ENCODE measurements at regions not wholly inside any gene's neighbourhood (a gene's known extent, or its start where the extent isn't known, plus 50 kb on each side); places are given as distances from the start of the nearest gene placed in this dataset.
A peak's percentile ranks its signal among the peaks of the same experiment; 100 is the strongest.

DNA sequence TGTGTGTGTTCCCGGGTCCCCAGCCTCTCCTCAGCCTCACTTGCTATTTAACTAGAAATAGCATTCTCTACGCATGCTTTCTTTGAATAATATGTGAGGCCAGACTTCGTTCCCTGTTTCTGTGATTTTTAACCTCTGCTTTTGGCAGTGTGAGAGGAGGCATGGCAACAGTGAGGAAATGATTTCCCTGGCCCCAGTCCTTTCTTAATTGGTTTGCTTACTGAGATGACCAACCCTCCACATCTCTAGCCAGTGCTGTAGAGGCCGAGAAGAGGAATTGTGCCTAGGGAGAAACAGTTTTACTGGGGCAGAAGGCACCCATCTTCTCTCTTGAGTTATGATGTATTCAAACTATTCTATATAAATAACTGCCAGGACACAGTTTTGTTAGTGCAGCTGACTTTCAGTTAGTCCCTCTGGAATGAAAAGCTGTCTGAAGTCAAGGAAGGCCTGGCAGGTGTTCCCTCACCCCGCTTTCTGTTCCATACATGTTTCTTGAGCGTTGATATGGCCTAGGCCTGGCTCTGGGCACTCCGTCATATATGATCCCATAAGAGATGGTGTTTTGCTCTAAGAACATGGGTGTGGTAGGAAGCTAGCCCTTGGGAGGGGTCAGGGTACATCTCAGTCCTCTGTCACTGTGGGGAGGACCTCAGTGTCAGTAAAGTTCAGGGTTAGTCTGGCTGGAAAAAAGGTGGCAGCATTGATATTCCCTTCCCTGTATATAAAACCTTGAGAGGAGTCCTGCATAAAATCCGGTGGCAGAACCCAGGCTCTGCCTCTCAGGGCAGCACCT lies 73.7 kb upstream of the NPAS1 start:
- DNase-seq, result no peak

DNA sequence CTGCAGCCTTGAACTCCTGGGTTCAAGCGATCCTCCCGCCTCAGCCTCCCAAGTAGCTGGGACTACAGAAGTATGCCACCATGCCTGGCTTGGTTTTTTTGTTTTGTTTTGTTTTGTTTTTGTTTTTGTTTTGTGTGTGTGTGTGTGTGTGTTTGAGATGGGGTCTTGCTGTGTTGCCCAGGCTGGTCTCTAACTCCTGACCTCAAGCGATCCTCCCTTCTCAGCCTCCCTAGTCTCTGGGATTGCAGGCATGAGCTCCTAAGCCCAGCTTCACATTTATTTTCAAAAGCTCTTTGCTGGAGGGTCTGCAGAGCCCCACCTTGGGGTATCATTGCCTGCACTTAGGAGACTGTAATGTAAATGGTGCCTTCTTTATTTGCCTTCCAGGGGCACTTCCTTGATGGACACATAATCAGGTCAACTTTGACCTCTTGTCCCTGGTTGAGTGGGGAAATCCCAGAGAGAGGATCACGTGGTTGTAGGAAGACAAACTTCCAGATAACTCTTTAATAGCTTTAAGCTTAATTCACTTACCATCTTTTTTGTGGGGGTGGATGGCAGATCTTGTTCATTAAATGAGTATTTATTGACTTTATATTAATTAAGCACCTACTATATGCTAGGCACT lies 72.9 kb upstream of the NPAS1 start:
- DNase-seq, result no peak

DNA sequence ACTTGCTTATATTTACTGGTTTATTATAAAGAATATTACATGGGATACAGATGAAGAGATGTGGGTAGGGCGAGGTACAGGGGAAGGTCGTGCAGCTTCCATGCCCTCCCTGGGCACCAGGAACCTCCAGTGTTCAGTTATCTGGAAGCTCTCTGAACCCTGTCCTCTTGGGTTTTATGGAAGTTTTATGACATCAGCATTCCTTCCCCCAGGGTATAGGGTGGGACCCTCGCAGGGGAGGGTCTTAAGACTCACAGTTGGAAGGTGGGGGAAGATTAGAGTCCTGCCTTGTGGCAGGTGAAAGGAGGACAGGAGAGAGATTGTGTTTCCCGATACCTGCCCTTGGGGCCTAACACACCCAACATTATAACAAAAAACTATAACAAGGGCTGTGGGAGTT lies 71.8 kb upstream of the NPAS1 start:
- DNase-seq, result no peak

DNA sequence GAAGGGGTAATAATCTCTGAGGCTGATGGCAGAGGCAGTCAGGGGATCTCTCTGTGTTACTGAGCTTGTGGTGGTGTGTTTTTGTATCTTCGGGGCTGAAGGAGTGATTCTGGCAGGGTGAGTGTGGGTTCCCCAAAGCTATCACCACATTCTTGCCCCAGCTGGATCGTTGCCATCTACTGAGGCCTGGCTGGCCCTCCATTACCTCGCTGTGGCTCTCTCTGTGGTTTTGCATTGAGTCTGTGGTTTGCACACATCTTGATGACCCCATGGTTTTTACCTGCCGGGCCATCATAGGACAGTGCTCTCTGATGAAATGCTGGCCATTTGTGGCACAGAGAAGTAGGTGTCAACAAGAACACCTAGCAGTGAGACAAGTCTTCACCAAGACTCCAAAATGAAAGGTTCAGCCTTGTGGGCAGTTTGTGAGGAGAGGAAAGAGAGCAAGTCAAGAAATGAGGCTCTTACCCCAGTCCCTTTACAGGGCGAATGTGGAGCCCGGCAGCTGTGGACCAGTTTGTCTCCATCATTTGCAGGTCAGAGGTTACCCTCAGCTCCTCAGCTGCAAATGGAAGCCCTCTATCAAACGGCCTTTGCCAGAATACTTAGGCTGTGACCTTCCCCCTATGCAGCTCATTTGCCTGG lies 69.0 kb upstream of the NPAS1 start:
- peak; percentile 38 for DNase-seq

DNA sequence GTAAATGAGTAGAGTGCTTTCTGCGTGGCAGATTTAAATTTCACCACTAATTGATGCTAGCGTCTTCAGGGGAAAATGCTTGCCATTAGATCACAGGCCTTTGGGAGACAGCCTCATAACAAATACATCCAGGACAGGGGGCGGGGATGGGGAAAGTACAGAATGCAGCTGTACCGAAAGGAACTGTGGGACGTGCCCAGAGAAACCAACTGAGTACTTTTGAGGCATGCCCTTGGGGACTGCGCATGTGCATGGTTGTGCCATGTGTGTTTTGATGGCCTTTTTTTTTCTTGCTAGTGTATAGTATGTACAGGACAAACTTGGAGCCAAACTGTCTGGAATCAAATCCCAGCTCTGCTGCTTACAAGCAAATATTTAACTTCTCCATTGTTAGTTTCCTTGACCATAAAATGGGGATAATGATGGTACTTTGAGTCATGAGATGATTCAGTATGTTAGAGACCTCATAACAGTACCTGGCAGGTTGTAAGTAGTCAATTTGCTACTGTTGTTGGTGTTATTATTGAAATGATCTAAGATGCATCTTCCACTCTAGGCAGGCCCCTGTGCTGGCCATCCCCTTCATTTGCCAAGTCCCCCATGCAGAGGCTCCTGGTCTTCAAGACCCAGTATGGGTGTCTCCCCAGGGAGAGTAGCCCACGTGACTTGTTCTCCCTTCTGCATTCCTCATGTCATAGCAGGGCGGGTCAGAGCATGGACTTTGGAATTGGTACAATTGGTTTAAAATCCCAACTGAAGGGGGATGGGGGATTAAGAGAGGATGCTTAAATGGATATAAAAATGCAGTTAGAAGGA lies 68.3 kb upstream of the NPAS1 start:
- DNase-seq, result peak; percentile 37

DNA sequence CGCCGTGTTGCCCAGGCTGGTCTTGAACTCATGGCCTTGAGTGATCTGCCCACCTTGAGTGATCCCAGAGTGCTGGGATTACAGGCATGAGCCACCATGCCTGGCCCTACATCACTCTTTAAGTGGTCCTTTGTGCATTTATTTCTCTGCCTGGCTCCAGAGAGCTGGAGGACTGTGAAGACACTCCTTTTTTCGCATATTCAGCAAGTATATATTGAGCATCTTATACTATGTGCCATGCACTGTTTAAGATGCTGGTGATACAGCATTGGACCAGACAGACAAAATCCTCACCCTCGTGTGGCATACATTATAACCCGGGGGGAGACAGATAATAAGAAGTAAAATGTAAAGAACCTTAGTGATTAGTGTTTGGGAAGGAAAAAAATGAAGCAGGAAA lies 66.8 kb upstream of the NPAS1 start:
- no peak for DNase-seq

DNA sequence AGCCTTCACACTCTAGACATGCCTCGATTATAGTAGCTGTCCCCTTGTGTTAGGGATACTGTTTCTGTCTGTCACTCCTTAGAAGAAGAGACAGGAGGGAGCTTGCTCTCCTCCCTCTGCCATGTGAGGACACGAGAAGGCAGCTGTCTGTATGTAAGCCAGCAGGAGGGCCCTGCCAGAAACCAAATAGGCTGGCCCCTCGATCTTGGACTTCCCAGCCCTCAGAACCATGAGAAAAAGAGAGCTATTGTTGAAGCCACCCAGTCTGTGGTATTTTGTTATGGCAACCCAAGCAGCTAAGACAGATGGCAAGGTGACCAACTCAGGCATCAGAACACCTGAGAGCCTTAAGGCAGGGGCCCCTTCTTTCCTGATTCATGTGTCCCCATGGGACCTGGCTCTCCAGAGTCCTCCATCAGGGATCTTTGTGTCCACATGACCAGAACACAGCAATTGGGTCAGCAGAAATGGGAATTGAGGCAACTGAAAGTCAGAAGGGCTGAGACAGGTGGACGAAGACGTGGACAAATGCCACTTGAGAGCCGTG lies 65.6 kb upstream of the NPAS1 start:
- DNase-seq, result no peak

DNA sequence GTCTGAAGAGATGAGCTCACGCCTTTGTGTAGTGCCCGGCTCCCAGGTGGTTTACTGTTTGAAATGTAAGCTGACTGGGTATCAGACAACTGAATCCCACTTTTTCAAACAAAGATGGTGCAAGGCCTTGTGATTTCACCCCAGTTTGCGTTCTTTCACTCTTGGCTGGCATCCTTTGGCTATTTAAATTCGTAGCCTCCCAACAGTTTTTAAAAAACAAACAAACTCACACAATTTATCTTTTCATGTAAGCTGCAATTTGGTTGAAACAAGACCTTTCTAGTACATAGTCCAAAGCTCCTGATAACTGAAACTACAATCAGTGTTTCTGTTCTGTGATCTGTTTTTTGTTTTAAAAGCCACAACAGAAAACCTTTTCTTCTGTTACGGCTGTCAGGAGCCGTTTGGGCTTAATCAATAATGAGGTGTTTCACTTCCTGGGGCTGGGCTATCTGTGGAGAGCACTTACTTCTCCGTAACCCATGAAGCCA lies 65.1 kb upstream of the NPAS1 start:
- no peak for DNase-seq

DNA sequence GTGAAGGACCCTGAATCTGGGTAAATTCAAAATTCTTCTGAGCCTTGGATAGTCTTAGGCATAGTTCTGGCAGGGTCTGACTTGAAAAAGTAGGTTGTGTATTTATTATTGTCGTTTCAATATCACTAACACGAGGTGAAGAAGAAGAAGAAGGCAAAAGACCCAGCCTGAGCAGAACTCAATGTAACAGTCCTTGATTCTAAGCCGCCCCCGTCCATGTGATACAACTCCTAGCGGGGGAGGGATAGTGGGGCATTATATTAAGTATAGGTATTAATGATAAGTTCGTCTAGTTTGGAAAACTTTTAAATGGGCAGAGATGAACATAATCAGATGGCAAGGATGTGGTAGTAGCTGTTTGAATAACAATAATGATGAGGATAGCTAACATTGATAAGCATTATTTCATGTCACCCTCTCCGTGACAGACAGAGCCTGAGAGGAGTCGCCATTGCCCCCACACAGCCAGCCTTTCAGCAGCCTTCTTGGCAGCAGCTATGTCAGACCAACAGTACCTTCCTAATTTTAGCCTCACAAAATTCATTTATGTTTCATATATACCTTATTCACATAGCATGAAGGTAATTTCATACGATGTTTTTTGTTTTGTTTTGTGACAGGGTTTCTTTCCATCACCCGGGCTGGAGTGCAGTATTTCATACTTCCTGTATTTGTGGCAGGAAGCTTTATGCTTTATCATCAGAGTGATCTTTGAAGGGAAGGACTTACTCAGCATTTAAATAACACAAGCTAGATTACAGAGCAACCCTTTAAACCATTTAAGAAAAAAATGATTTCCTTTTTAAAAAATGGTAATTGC lies 64.4 kb upstream of the NPAS1 start:
- no peak for DNase-seq

DNA sequence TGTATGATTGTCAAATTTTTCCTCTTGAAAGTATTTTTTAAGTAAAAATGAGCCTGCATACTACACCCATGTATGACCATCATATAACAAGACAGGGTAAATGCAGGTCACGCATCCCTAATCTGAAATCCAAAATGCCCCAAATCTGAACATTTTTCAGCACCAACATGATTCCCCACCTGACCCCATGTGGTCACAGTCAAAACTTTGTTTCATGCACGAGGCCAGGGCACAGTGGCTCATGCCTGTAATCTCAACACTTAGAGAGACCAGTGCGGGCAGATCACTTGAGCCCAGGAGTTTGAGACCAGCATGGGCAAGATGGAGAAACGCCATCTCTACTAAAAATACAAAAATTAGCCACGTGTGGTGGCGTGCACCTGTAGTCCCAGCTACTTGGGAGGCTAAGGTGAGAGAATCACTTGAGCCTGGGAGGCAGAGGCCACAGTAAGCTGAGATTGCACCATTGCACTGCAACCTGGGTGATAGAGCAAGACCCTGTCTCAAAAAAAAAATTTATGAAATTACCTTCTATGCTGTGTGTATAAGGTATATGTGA lies 63.7 kb upstream of the NPAS1 start:
- no peak for DNase-seq

DNA sequence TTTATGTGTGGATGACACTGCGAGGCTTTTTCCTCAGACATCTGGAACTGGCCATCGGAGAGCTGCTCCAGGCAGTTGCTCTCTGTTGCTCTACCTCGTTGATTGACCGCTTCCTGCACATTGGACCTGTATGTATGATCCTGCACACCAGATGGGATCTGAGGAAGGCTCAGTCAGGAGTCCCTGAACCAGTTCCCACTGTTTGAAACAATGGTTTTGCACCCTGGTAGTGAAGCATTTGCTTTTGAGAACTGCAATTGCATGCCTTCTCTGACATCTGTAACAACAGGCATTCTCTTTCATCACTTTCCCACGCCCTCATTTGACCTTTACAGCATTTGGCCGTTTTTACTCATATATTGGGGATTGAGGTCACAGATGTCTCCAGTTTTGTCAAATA lies 61.1 kb upstream of the NPAS1 start:
- DNase-seq, result peak; percentile 35

DNA sequence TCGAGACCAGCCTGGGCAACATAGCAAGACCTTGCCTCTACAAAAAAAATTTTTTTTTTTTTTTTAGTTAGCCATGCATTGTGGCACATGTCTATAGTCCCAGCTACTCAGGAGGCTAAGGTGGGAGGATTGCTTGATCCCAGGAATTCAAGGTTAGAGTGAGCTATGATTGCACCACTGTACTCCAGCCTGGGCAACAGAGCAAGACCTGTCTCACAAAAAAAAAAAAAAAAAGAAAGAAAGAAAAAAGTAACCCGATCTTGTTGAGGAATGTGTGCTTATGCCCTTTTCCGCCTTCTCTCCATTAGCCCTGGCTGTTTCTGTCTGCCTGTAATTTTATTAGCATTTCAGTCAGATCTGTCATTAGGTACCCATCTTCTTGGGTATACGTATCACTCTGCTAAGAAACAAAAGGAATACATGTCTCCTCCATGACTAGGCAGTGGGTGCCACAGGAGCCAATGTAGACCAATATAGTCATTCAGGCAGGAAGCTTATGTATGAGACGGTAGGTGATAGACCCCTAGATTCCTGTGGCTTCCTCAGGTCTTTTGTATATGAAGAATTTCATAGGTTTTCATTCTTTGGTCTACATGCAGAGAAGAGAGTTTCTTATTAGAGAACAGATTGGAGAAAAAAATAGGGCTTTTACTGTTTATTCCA lies 59.6 kb upstream of the NPAS1 start:
- no peak for DNase-seq

DNA sequence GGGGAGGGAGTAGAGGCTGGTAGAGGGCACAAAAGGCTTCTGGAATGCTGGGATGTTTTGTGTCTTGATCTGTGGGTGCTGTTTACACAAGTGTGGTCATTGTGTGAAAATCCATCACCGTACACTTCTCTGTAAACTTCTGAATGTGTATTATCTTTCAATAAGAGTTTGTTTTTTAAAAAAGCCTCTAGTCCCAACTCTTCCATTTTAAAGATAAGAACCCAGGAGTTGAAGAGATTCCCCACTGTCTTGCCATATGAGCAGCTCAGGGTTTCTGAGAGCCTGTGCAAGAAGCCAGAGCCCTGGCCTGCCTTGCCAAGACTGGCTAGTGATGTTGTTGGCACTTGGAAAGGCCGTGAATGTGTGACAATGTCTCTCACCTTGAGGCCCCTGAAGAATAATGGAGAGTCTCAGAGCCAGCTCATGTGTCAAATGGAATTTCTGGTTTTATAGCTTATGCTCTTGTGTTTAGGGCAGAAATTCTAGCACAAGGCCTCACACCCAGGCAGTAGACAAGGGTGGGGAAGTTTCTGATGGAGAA lies 57.5 kb upstream of the NPAS1 start:
- no peak for DNase-seq

DNA sequence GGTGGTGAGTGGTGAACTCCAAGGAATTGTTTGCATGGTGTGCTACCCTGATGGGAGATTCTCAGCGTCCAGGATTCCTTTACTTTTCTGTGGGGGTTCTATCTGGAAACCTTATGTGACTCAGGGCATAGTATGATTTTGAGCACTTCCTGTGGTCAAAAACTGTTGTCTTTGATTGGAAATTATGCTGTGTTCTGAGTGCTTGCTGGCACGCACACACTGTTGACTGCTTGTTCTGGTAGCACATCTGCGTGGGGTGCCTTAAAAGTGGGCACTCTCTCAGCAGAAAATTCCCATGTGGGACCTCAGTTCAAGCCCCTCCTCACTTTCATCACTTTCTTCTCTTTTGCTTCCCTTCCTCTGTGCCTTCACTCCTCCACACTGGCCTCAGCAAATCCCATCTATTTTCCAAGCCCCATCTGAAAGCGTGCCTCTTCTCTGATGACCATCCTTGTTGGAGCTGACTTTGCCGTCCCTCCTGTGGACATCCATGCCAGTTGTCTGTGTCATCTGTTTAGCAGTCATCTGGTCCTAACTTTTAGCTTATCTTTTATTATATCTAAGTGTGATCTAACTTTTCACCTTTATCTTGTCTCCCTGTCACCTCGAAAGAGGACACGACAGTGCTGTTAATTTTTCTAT lies 56.4 kb upstream of the NPAS1 start:
- DNase-seq, result no peak

DNA sequence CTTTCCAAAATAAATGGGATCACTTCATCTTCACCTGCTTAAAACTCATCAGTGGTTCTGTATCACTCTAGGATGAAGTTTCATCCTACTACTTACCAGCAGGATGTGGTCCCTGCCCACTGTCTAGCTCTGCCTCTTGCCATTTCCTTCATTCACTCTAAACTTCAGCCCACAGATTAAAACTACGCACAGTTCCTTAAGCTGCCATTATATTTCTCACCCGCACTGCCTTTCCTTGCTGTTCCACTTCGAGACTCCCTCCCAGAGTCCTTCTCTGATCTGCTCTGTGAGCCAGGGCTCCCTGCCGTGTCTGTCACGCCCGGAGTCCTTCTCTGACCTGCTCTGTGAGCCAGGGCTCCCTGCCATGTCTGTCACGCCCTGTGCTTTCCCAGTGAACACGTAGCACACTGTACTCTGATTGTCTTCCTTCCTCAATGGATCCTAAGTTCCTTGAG lies 52.0 kb upstream of the NPAS1 start:
- no peak for DNase-seq
